HCT116 (cell line): ENCODE measurements at regions not wholly inside any gene's neighbourhood (a gene's known extent, or its start where the extent isn't known, plus 50 kb on each side); places are given as distances from the start of the nearest gene placed in this dataset.

ENCODE experiments used
- POLR2AphosphoS5 ChIP-seq: IDR thresholded peaks from 2 replicates; pipeline ENCODE4 v1.6.1; 2011; ENCODE audit warnings: mild to moderate bottlenecking, low read depth, low read length, moderate library complexity
- ZFX ChIP-seq: fragments of 450-650 bp; IDR thresholded peaks from 2 replicates; pipeline ENCODE4 v1.6.1; 2017

- no peak for TF ChIP-seq ZFX
- no peak for TF ChIP-seq POLR2AphosphoS5
Measured at GRCh38 chr3:74041068-74041675, 416.4 kb upstream of the PDZRN3 start.
